Activated T-helper 17 cell treated with anti-CD3 and anti-CD28 coated beads, Interleukin-2, amount 50 U/mL, for 72 hours (primary cell): ENCODE measurements at regions not wholly inside any gene's neighbourhood (a gene's known extent, or its start where the extent isn't known, plus 50 kb on each side); places are given as distances from the start of the nearest gene placed in this dataset.

Experiments
- ATAC-seq: fragments of 150-1000 bp; cut with Tn5 transposase; replicated peaks from 2 replicates; pipeline ENCODE4 v1.10.0; 2021; ENCODE audit warnings: mild to moderate bottlenecking, moderate library complexity
- H3K27ac Mint-ChIP-seq: one replicate; pipeline ENCODE4 v1.8.0; 2022; ENCODE audit warnings: mixed read lengths
- H3K27me3 Mint-ChIP-seq: one replicate; pipeline ENCODE4 v1.8.0; 2022; ENCODE audit warnings: mixed read lengths
- H3K36me3 Mint-ChIP-seq: one replicate; pipeline ENCODE4 v1.8.0; 2022; ENCODE audit warnings: low read depth, mild to moderate bottlenecking, mixed read lengths
- H3K4me1 Mint-ChIP-seq: one replicate; pipeline ENCODE4 v1.8.0; 2022; ENCODE audit warnings: mixed read lengths
- H3K4me3 Mint-ChIP-seq: one replicate; pipeline ENCODE4 v1.8.0; 2022; ENCODE audit warnings: mild to moderate bottlenecking, mixed read lengths
- H3K9me3 Mint-ChIP-seq: one replicate; pipeline ENCODE4 v1.8.0; 2022; ENCODE audit warnings: mixed read lengths

GRCh38 chr3:157097198-157097597, 62.7 kb downstream of the CCNL1 start:
- H3K36me3 Mint-ChIP-seq = peaks cover 8% of the 10 kb centered on the region
- peaks cover 35% of the 10 kb centered on the region for H3K4me1 Mint-ChIP-seq
- peak overlapping the region; percentile 57 for H3K27ac Mint-ChIP-seq
- peak overlapping the region; percentile 14 for H3K4me3 Mint-ChIP-seq
- no peak for ATAC-seq
- no peaks in the 10 kb centered on the region for H3K27me3 Mint-ChIP-seq
- H3K9me3 Mint-ChIP-seq = no peaks in the 10 kb centered on the region

GRCh38 chr3:157096328-157096727, 63.6 kb downstream of the CCNL1 start:
- H3K36me3 Mint-ChIP-seq = peaks cover 8% of the 10 kb centered on the region
- no peak overlapping the region for H3K4me3 Mint-ChIP-seq
- ATAC-seq = no peak
- no peaks in the 10 kb centered on the region for H3K9me3 Mint-ChIP-seq
- peaks cover 39% of the 10 kb centered on the region for H3K4me1 Mint-ChIP-seq
- no peaks in the 10 kb centered on the region for H3K27me3 Mint-ChIP-seq
- H3K27ac Mint-ChIP-seq = peak overlapping the region; percentile 57
